ENCODE measurements at regions not wholly inside any gene's neighbourhood (a gene's known extent, or its start where the extent isn't known, plus 50 kb on each side); places are given as distances from the start of the nearest gene placed in this dataset.

GRCh38 chr11:119876841-119877240, 147.8 kb upstream of the NECTIN1 start:
- DNase-seq: no peak

GRCh38 chr11:119875841-119876600, 147.0 kb upstream of the NECTIN1 start:
- DNase-seq: no peak

- no peak for DNase-seq
Observed at GRCh38 chr11:119874660-119875238, 145.7 kb upstream of the NECTIN1 start.

- no peak for DNase-seq
Observed at GRCh38 chr11:119873761-119874421, 144.9 kb upstream of the NECTIN1 start.

GRCh38 chr11:119872611-119873310, 143.8 kb upstream of the NECTIN1 start:
- no peak for DNase-seq

GRCh38 chr11:119865661-119866156, 136.7 kb upstream of the NECTIN1 start:
- DNase-seq: no peak

- no peak for DNase-seq
Observed at GRCh38 chr11:119864836-119865235, 135.8 kb upstream of the NECTIN1 start.

- DNase-seq: no peak
Observed at GRCh38 chr11:119863851-119864601, 135.0 kb upstream of the NECTIN1 start.

- no peak for DNase-seq
Observed at GRCh38 chr11:119863236-119863635, 134.2 kb upstream of the NECTIN1 start.

GRCh38 chr11:119861160-119861559, 132.2 kb upstream of the NECTIN1 start:
- DNase-seq: no peak

- no peak for DNase-seq
Observed at GRCh38 chr11:119860561-119861094, 131.6 kb upstream of the NECTIN1 start.

- DNase-seq: no peak
Observed at GRCh38 chr11:119859684-119860083, 130.7 kb upstream of the NECTIN1 start.

GRCh38 chr11:119858288-119858687, 129.3 kb upstream of the NECTIN1 start:
- DNase-seq: no peak

- DNase-seq: no peak
Observed at GRCh38 chr11:119856681-119857485, 127.9 kb upstream of the NECTIN1 start.

GRCh38 chr11:119855066-119855465, 126.1 kb upstream of the NECTIN1 start:
- no peak for DNase-seq

GRCh38 chr11:119854521-119854920, 125.5 kb upstream of the NECTIN1 start:
- DNase-seq: no peak

GRCh38 chr11:119853581-119854360, 124.8 kb upstream of the NECTIN1 start:
- no peak for DNase-seq

GRCh38 chr11:119852741-119853140, 123.7 kb upstream of the NECTIN1 start:
- DNase-seq: no peak

GRCh38 chr11:119850822-119851409, 121.9 kb upstream of the NECTIN1 start:
- no peak for DNase-seq

- DNase-seq: no peak
Observed at GRCh38 chr11:119849872-119850271, 120.9 kb upstream of the NECTIN1 start.
